ENCODE measurements at regions not wholly inside any gene's neighbourhood (a gene's known extent, or its start where the extent isn't known, plus 50 kb on each side); places are given as distances from the start of the nearest gene placed in this dataset.

GRCh38 chr9:99531313-99531712 is 290.4 kb upstream of the NR4A3 start:
- DNase-seq (ENCODE audit: low read depth in 3 of 3): no peak

DNA sequence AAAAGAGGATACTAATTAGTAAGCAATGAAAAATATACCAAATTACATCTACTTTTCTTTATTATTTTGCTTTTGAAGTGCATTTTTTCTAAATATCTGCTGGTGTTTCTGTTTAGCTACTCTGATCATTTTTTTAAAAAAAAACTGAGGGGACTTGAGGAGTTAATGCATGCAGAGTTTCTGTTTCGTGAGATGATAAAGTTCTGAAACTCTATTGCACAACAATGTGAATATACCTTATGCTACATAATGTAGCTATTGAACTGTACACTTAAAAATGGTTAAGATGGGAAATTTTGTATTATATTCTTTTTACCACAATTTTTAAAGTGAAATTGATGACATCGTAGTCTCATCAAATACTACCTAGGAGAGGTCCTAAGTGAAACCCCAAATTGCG is 288.3 kb upstream of the NR4A3 start:
- DNase-seq (ENCODE audit: low read depth in 3 of 3): no peak

DNA sequence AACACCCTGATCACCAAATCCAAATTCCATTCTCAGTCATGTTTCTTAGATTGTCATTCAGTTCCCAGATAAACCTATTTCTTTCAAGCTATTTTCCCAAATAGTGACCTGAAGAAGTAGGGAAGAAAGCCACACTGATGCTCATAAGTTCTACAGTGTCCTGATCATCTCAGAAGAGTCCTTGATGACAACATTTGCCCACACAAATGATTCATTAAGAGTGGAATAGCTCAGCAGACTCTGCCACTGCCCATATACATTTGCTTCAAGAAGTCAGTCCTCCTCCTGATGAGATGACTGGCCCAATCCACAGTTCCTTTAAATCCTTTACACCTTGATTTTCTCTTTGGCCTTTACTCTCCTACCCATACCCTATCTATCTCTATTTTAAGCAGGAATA is 283.7 kb upstream of the NR4A3 start:
- no peak for DNase-seq (ENCODE audit: low read depth in 3 of 3)

GRCh38 chr9:99544526-99544925 is 277.2 kb upstream of the NR4A3 start:
- DNase-seq (ENCODE audit: low read depth in 3 of 3): no peak

DNA sequence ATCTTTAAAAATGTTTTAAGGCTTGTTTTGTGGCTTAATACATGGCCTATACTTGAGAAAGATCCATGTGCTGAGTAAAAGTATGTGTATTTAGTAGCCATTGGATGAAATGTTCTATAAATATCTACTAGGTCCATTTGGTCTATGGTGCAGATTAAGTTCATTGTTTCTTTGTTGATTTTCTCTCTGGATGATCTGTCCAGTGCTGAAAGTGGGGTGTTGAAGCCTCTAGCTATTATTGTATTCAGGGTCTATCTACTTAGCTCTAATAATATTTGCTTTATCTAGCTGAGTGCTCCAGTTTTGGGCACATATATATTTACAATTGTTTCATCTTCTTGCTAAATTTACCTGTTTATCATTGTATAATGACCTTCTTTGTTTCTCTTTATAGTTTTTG is 272.2 kb upstream of the NR4A3 start:
- no peak for DNase-seq (ENCODE audit: low read depth in 3 of 3)

GRCh38 chr9:99555792-99556191 is 265.9 kb upstream of the NR4A3 start:
- DNase-seq (ENCODE audit: low read depth in 3 of 3): no peak

- no peak for DNase-seq (ENCODE audit: low read depth in 3 of 3)
Measured at GRCh38 chr9:99556998-99557397, 264.7 kb upstream of the NR4A3 start.

- DNase-seq (ENCODE audit: low read depth in 3 of 3): no peak
Measured at GRCh38 chr9:99557816-99558215, 263.9 kb upstream of the NR4A3 start.

DNA sequence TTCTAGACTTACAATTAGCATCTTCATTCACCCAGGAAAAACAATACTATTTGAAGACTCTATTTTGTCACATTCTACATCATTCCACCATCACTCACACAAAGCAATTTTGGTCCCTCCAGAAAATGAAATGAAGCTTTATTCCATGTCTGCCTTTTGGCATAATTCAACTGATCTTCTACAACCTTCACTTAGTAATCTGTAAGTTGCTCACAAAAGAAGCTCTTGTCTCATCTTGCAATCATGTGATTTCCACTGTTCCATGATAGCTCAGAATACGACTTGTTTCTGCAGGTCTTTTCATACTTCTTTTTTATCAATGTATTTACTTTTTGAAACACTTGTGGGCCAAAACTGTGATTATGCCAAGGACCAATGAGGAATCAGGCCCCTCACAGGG is 261.9 kb upstream of the NR4A3 start:
- DNase-seq (ENCODE audit: low read depth in 3 of 3): no peak

- no peak for DNase-seq (ENCODE audit: low read depth in 3 of 3)
Measured at GRCh38 chr9:99560561-99560960, 261.1 kb upstream of the NR4A3 start.

DNA sequence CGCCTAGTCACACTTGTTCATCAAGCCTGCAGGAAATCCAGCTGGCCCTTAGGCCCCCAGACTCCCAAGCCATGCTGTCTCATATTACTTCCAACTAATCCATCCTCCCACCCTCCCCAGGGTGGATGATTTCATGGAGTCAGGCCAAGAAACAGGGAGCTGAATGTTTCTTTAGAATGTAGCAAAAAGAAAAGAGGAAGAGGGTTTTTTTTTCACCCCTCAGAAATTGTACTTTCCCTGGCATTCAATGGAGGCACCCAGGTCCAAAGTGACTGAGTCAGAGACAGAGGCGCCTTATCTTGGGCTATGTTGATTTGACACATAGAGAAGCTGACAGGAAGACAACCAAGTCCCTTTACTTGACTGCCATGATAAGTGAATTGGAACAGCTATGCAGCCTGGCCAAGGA is 260.2 kb upstream of the NR4A3 start:
- no peak for DNase-seq (ENCODE audit: low read depth in 3 of 3)

DNA sequence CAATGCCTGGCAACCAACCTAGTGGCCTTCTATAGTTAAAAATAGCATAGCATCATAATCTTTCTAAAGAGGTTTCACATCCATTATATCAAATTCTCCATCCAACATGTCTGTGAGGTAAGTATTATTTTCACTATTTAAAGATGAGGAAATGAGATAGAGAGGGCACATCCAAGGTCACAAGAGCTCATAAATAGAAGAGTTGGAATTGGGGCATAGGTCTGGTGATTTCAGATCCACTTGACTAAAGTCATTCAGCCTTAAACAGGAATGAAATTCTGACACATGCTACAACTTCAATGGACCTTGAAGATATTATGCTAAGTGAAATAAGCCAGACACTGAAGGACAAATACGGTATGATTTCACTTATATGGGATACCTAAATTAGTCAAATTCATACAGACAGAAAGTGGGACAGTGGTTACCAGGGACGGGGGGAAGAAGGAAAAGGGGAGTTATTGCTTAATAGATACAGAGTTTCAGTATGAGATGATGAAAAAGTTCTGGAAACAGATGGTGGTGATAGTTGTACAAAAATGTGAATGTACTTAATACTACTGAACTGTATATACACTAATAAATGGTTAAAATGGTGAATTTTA is 259.6 kb upstream of the NR4A3 start:
- DNase-seq (ENCODE audit: low read depth in 3 of 3): no peak

DNA sequence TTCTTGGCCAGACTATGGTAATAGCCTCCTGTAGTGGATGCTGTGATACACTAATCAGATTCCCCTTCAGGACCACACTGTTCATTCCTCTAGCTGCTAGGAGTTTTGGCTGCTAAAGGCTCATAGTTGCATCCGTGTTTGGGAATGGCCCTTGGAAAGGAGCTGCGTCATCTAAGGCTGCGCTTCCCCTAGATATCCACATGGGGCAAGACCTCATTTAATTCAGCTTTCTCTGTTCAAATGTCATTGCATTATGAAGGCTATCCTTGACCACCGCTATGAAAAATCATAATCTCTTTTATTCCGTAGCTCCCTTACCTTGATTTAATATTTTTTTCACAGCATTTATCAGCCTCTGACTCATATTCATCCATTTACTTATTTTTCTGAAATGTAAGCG is 258.3 kb upstream of the NR4A3 start:
- no peak for DNase-seq (ENCODE audit: low read depth in 3 of 3)

GRCh38 chr9:99565203-99565602 is 256.5 kb upstream of the NR4A3 start:
- DNase-seq (ENCODE audit: low read depth in 3 of 3): no peak

GRCh38 chr9:99567436-99567835 is 254.2 kb upstream of the NR4A3 start:
- DNase-seq (ENCODE audit: low read depth in 3 of 3): no peak

- no peak for DNase-seq (ENCODE audit: low read depth in 3 of 3)
Measured at GRCh38 chr9:99569840-99570239, 251.8 kb upstream of the NR4A3 start.

DNA sequence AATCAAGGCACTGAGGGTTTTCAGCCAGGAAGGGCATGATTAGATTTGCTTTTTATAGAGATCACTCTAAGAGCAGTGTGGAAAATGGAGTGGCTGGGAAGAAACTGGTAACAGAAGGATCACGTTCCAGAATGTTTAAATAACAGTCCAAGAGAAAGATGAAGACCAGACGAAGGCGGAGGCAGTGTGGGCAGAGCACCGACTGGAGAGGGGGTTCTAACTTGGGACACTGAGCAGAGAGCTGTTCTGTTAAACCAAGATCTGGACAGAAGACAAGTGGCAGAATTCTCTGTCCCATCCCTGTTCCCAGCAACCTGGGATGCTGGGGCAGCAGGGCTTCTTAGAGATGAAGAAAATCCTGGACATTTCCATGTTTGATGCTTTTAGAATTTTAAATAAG is 249.1 kb upstream of the NR4A3 start:
- no peak for DNase-seq (ENCODE audit: low read depth in 3 of 3)

- no peak for DNase-seq (ENCODE audit: low read depth in 3 of 3)
Measured at GRCh38 chr9:99573085-99573484, 248.6 kb upstream of the NR4A3 start.

DNA sequence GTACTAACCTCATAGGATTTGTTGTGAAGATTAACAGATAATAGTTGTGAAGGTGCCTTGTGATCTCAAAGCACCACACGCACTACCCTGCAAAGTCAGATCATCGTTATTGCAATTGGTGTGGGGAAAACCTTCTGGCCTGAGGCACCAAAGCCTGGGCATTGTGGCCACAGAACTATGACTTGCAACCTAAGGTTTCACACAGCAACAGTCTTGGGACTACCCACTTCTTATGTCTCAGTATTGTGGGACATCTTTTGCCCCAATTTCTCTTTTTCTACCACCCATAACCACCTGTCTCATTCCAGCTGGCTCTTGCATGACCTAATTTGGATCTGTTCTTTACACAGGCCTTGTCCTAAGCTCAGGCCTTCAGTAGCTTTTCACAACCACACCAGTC is 247.8 kb upstream of the NR4A3 start:
- DNase-seq (ENCODE audit: low read depth in 3 of 3): no peak

DNA sequence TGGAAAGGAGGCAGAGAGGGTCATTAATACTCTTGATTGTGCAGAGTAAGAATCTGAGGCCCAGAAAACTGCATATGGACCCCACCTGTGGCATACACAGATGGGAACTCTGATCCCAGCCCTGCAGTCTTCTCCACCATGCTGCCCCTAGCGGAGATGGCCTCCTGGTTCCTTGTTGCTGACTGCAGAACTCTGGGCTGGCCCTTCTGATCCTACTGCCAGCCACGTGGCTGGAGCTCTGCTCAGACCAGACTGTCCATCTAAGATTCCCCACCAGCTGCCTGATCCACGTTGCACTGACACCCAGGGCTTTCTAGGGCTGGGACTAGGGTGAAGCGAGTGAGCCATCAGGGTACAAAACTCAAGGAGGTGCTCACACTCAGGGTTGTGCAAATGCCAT is 245.7 kb upstream of the NR4A3 start:
- DNase-seq (ENCODE audit: low read depth in 3 of 3): no peak

GRCh38 chr9:99576876-99577275 is 244.8 kb upstream of the NR4A3 start:
- no peak for DNase-seq (ENCODE audit: low read depth in 3 of 3)

GRCh38 chr9:99577351-99577750 is 244.3 kb upstream of the NR4A3 start:
- no peak for DNase-seq (ENCODE audit: low read depth in 3 of 3)

- DNase-seq (ENCODE audit: low read depth in 3 of 3): no peak
Measured at GRCh38 chr9:99578666-99579065, 243.0 kb upstream of the NR4A3 start.

- no peak for DNase-seq (ENCODE audit: low read depth in 3 of 3)
Measured at GRCh38 chr9:99579964-99580363, 241.7 kb upstream of the NR4A3 start.

- DNase-seq (ENCODE audit: low read depth in 3 of 3): no peak
Measured at GRCh38 chr9:99582814-99583213, 238.9 kb upstream of the NR4A3 start.
